ENCODE measurements at regions not wholly inside any gene's neighbourhood (a gene's known extent, or its start where the extent isn't known, plus 50 kb on each side); places are given as distances from the start of the nearest gene placed in this dataset.

GRCh38 chr13:76019421-76020044 lies 383.4 kb downstream of the LMO7 start:
- Histone ChIP-seq H3K27me3 (no peaks in the 10 kb centered on the region), H3K4me3 (peak overlapping the region in 1 of 2 donors; percentile 0), H3K27ac (no peak overlapping the region), H3K36me3 (ENCODE audit: low read depth, missing control alignments) (no peaks in the 10 kb centered on the region), H3K4me1 (no peaks in the 10 kb centered on the region), H3K9me3 (no peaks in the 10 kb centered on the region)
- 56 to 60% methylated on average over 21 of the region's 21 CpGs for WGBS, 2 donors
- DNase-seq: peak; percentile 45
- intact Hi-C loops (cut with DNase I; ENCODE audit: low total_unique reads): no loop called here
- TF ChIP-seq POLR2A (IDR thresholded peaks at IDR 0.05) (no peak), CTCF (IDR thresholded peaks at IDR 0.05) (no peak)

- H3K27me3 ChIP-seq: no peaks in the 10 kb centered on the region
- H3K9me3 ChIP-seq: no peaks in the 10 kb centered on the region
- intact Hi-C loops (cut with DNase I; ENCODE audit: low total_unique reads): no loop called here
- H3K36me3 ChIP-seq (ENCODE audit: low read depth, missing control alignments): no peaks in the 10 kb centered on the region
- DNase-seq: no peak
- H3K4me1 ChIP-seq: peaks cover 6% of the 10 kb centered on the region
- H3K4me3 ChIP-seq: no peak overlapping the region
- 85 to 95% methylated on average over 5 of the region's 5 CpGs for WGBS, 2 donors
- TF ChIP-seq POLR2A (IDR thresholded peaks at IDR 0.05): no peak
- TF ChIP-seq CTCF (IDR thresholded peaks at IDR 0.05): no peak
- no peak overlapping the region for H3K27ac ChIP-seq
These were observed 381.9 kb downstream of the LMO7 start for GRCh38 chr13:76017861-76018556.

- Histone ChIP-seq H3K9me3 (no peaks in the 10 kb centered on the region), H3K27me3 (no peaks in the 10 kb centered on the region), H3K4me1 (peaks cover 6% of the 10 kb centered on the region), H3K4me3 (no peak overlapping the region), H3K36me3 (ENCODE audit: low read depth, missing control alignments) (no peaks in the 10 kb centered on the region), H3K27ac (no peak overlapping the region)
- 87 to 93% methylated on average over 3 of the region's 3 CpGs for WGBS, 2 donors
- intact Hi-C loops (cut with DNase I; ENCODE audit: low total_unique reads): no loop called here
- peak; percentile 59 for DNase-seq
- TF ChIP-seq POLR2A (IDR thresholded peaks at IDR 0.05) (no peak), CTCF (IDR thresholded peaks at IDR 0.05) (peak in 2 of 3 experiments; percentile 39 to 41)
These were observed 380.8 kb downstream of the LMO7 start for GRCh38 chr13:76016799-76017400.

GRCh38 chr13:76014406-76015318 lies 378.5 kb downstream of the LMO7 start:
- Histone ChIP-seq H3K27ac (peak overlapping the region; percentile 36 to 62), H3K4me1 (peaks cover 6% of the 10 kb centered on the region), H3K9me3 (no peaks in the 10 kb centered on the region), H3K36me3 (ENCODE audit: low read depth, missing control alignments) (no peaks in the 10 kb centered on the region), H3K27me3 (no peaks in the 10 kb centered on the region), H3K4me3 (no peak overlapping the region)
- intact Hi-C loops (cut with DNase I; ENCODE audit: low total_unique reads): no loop called here
- TF ChIP-seq CTCF (IDR thresholded peaks at IDR 0.05) (no peak), POLR2A (IDR thresholded peaks at IDR 0.05) (no peak)
- 33 to 62% methylated on average over 5 of the region's 5 CpGs for WGBS, 2 donors
- DNase-seq: peak; percentile 82

Measured in testis (tissue), 2 donors.